ENCODE measurements at regions not wholly inside any gene's neighbourhood (a gene's known extent, or its start where the extent isn't known, plus 50 kb on each side); places are given as distances from the start of the nearest gene placed in this dataset.

- DNase-seq (ENCODE audit: low read depth, low spot score) = no peak
Measured at GRCh38 chr3:124532071-124532470, 198.2 kb upstream of the UMPS start.

DNA sequence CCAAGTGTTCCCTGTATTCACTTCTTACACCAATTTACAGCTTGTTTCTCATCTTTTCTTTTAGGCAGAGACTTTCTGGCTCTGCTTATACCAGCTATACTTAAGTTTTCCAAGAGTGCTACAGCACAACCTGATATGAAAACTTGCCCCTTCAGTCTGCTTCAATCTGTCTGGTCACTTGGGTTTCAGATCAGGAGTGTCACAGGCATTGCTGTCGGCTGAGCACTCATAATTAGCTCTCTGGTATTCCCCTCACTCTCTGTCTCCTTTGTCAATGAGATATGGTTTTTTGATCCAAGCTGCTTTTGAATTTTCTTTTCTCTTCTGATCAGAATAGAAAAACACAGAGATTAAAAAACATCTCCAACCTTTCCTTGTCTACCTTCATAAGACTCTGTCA, 194.9 kb upstream of the UMPS start:
- no peak for DNase-seq (ENCODE audit: low read depth, low spot score)

- no peak for DNase-seq (ENCODE audit: low read depth, low spot score)
Measured at GRCh38 chr3:124540550-124541211, 189.6 kb upstream of the UMPS start.

DNA sequence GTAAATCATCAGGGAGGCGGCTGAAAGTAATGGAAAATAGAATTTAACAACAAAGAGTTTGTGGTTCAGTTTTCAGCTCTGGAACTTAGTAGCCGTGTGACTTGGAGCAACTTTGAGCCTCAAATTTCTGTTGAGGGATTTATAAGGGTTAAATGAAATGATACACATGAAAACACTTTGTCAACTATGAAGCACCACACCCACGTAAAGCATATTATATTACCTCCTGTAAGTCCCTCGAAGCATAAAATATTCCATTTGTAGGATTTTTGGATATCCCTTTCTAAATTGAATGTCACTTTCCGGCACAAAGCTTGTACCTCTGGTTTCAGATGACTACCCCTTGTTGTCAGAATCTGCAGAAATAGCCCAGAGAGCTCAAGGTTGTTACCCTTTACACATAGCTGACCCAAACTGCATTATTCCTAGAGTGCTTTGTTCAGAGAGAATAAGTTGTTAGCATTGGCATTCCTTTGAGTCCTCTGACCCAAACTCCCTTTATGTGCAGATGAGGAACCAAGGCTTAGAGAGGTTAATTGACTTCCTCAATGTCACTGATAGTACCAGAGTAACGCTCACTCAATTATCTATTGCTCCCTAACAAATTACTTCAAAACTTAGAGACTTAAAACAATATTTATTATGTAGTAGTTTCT, 187.9 kb upstream of the UMPS start:
- no peak for DNase-seq (ENCODE audit: low read depth, low spot score)

- no peak for DNase-seq (ENCODE audit: low read depth, low spot score)
Measured at GRCh38 chr3:124545891-124546290, 184.4 kb upstream of the UMPS start.

- DNase-seq (ENCODE audit: low read depth, low spot score) = no peak
Measured at GRCh38 chr3:124552224-124552623, 178.0 kb upstream of the UMPS start.

DNA sequence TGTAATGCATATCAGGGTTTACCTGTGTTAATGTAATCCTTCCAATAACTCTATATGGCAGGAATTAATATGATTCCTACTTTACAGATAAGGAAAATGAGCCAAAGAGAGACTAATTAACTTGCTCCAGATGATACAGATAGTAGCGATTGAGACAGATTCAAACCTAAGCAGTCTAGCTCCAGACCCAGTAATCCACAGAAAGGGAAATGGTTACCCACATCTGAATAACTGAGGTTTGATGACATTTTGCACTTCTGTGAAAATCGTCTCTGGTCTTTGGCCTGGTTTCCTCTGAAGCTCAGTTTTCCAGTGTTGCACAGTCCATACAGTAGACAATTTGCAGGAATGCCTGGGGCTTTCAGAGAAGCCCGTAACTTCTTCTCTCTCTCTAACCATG, 177.1 kb upstream of the UMPS start:
- no peak for DNase-seq (ENCODE audit: low read depth, low spot score)

DNA sequence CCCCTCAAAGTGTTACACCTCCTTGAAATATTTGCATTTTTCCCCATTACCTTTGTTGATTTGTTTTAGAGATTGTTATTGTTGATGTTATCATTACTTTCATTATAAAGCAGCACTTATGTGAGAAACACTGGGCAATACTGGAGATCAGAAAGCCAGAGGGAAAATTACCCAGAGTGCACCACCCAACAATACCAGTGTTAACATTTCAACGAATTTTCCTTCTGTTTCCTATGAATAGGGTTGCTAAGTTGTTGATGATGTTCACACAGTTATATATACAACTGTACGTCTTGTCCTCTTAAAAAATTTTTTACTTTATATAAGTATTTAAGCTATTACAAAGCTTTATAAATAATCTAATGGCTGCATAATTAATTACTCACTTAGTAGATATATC, 173.6 kb upstream of the UMPS start:
- no peak for DNase-seq (ENCODE audit: low read depth, low spot score)

- DNase-seq (ENCODE audit: low read depth, low spot score) = no peak
Measured at GRCh38 chr3:124557433-124558232, 172.6 kb upstream of the UMPS start.

DNA sequence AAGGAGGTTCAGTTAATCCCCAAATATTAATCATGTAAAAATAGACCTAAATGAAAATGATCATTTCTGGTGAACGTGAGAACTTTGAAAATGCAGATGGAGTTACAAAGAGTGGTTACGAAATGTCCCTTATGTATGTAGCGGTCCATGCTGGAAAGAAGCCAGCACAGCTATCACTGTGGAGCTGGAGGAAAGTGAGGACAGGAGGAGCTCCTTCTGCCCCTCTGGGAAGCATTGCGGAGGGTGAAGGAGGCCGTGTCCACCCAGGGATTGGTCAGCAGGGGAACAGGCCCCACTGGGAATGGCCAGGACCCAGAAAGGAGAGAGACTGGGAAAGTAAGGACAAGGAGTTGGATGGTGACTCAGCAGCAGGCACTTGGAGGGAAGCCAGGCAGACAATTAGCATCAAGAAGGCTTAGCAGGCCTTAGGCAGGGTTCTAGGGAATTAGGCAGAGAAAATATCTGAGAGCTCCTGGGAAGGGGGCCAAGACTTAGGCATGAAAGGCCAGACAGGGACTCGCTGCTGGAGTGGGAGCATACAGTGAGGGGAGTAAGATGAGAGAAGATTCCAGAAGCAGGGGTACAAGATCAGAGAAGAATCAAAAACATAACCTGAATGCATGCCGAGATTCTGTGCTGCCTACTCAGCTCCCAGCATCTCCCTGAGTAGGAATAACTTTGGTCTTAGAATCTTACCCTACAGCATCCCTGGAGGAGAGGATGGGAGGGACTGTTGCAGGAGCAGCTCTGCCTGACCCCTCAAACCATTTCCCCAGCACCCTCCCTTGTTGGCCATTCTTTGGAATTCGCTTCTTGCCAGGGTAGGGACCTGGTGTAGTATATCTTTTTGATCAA, 171.0 kb upstream of the UMPS start:
- peak; percentile 78 for DNase-seq (ENCODE audit: low read depth, low spot score)

GRCh38 chr3:124559846-124560574, 170.2 kb upstream of the UMPS start:
- DNase-seq (ENCODE audit: low read depth, low spot score) = peak; percentile 85

- DNase-seq (ENCODE audit: low read depth, low spot score) = peak; percentile 57
Measured at GRCh38 chr3:124560666-124561215, 169.5 kb upstream of the UMPS start.

DNA sequence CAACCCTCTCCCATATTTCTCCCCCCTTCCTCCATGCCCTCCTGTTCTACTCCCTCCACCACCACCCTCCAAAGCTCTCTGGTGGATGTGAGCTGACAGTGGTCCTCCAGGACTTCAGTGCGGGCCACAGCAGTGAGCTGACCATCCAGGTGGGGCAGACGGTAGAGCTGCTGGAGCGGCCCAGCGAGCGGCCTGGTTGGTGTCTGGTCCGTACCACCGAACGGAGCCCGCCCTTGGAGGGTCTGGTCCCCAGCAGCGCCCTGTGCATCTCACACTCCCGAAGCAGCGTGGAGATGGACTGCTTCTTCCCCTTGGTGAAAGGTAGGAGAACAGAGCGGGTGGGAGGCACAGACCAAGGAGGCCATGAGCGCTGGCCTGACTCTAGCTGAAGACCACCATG, 167.5 kb upstream of the UMPS start:
- no peak for DNase-seq (ENCODE audit: low read depth, low spot score)

DNA sequence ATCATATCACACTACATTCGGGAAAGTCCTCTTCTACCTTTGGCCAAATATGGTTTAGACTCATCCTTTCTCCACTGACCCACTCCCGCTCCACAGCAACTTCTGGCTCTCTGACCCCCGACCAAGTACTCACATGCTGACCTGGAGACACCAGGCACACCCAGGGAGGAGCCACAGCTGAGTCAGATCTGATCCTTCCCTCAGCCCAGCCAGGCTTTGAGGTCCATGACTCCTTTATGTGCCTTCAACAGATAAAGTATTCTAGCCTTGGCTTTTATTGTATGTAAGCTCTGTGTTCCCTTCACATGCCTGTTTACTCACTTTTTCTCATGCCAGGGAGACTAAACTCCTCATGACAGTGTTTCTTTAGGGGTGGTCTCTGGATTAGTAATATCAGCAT, 166.9 kb upstream of the UMPS start:
- DNase-seq (ENCODE audit: low read depth, low spot score) = no peak

DNA sequence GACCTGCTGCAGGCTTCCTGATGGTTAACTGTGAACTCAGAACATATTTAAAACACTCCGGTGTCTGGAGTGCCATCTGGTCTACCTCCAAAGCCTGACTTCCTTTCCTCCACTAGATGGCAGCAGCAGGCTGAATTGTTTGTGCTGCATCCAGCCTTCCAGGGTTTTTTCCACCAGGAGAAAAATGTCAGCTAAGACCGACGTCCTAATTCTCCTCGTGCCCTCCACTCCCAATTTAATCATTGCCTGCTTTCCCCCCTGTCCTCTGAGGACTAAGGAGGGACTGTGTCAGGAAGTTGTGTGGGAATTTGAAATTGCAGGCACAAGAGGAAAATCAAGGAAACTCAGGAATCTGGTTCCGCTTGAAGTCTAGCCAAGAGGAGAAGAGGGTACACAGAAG, 165.2 kb upstream of the UMPS start:
- DNase-seq (ENCODE audit: low read depth, low spot score) = peak; percentile 82

- DNase-seq (ENCODE audit: low read depth, low spot score) = peak; percentile 25
Measured at GRCh38 chr3:124565551-124565950, 164.7 kb upstream of the UMPS start.

- no peak for DNase-seq (ENCODE audit: low read depth, low spot score)
Measured at GRCh38 chr3:124566701-124567100, 163.6 kb upstream of the UMPS start.

DNA sequence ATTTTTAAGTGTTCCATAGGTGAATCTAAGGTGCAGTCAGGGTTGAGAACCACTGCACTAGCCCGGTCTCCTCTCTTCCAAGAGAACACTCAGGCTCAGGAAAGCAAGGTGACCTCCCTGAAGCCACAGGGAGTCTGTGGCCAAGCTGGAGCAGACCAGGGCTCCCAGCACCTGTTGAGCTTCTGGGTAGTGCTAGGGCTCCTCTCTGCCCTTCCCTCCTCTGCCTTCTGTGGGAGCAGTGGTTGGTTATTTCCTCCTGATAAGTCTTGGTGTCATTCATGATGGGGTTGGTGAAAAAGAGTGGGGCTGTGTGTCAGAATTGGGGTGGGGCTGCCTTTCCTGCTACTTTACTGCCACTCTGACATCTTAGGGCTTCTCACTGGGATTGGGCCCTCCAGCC, 163.1 kb upstream of the UMPS start:
- no peak for DNase-seq (ENCODE audit: low read depth, low spot score)

DNA sequence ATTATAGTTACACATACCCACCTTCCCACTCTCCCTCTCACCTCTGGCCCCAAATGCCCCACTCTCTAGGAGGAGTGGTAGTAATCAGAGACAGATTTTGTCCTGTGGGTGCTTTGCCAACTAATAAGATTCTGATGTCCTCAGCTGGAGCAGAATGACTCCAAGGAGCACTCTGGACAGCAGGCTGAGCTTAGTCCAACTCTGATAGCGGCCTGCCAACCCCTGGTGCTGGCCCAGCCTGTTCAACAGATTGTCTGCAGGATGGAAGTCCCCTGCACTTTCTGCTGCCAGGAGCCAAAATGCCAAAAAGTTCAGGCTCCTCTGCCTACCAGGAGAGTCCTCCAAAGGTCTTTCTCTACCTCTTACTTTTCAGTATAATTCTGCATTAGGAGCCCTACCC, 160.5 kb upstream of the UMPS start:
- no peak for DNase-seq (ENCODE audit: low read depth, low spot score)

GRCh38 chr3:124570232-124570631, 160.0 kb upstream of the UMPS start:
- no peak for DNase-seq (ENCODE audit: low read depth, low spot score)

DNA sequence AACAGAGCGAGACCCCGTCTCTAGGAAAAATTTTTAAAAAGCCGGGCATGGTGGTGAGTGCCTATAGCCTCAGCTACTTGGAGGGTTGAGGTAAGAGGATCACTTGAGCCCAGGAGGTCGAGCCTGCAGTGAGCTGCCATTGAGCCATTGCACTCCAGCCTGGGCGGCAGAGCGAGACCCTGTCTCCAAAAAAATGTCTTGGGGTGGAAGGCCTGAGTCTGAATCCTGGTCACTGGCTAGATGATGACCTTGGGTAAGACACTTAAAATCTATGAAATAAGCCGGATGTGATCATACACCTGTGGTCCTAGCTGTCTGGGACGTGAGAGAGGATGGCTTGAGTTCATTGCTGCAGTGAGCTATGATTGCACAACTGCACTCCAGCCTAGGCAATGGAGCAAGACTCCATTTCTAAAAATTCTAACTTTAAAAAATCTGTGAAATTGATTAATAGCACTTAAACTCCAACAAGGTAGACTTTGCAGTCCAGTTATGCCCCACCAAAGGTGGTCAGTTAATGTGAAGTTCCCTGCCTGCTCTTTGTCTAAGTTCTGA, 157.3 kb upstream of the UMPS start:
- DNase-seq (ENCODE audit: low read depth, low spot score) = no peak

Measured in ELF-1 (cell line).